K562 (cell line): ENCODE measurements at regions not wholly inside any gene's neighbourhood (a gene's known extent, or its start where the extent isn't known, plus 50 kb on each side); places are given as distances from the start of the nearest gene placed in this dataset.

Source experiments
- ATAC-seq: fragments of 200-7000 bp; cut with Tn5 transposase; 3 replicates; pipeline ENCODE4 v1.9.1; 2020; ENCODE audit warnings: moderate library complexity
- BruUV-seq: library from RNA; stranded (reverse); fragments of 400-500 nt; replicated peaks from 2 replicates; lab custom pipeline; 2021; lab: Mats Ljungman, UMichigan
- CTCF ChIA-PET: fragments of 300-600 bp; formaldehyde crosslinking; extraction: SDS; loops from one replicate; lab custom pipeline; 2021; ENCODE audit warnings: low intra/inter-chr PET ratio; lab: Yijun Ruan, JAX
- POLR2A ChIA-PET: fragments of 300-600, 350-650 bp; sonication (Branson Sonifier 250); formaldehyde crosslinking; extraction: SDS; loops from one replicate; lab custom pipeline; 2021; ENCODE audit warnings: antibody characterized with exemption, inconsistent platforms; lab: Yijun Ruan, JAX
- DNase-seq, 4 experiments: peaks; one replicate each; pipeline versions ENCODE4 v3.0.0 to v3.0.0-alpha.2; 2011 to 2018; ENCODE audit warnings: low spot score in 3 of 4, mixed read lengths in 3 of 4; ENCODE audit errors: extremely low read depth in 1 of 4
- FAIRE-seq: peaks from 2 replicates; lab custom pipeline; 2011; peaks lifted over from hg19 to GRCh38; lab: Jason Lieb, UNC
- H2AFZ ChIP-seq: 2 replicates; pipeline ENCODE4 v1.6.0; 2011; ENCODE audit warnings: low read depth, low read length, control low read depth, inconsistent platforms
- H3K27ac ChIP-seq: fragments of 200-600 bp; 3 replicates; pipeline ENCODE4 v1.8.0; 2011; ENCODE audit warnings: low read depth, mild to moderate bottlenecking, control low read depth, inconsistent platforms, low read length, moderate library complexity, mixed read lengths; ENCODE audit errors: extremely low read depth
- H3K27me3 ChIP-seq, 2 experiments: fragments of 300-600 bp in 1 of 2; 2 replicates in 1 of 2; 3 replicates in 1 of 2; pipeline versions ENCODE4 v1.6.0 to v1.8.0; 2011; ENCODE audit warnings: inconsistent platforms in 2 of 2, low read length in 2 of 2, mild to moderate bottlenecking in 1 of 2, mixed read lengths in 1 of 2, moderate library complexity in 1 of 2; ENCODE audit not compliant: control insufficient read depth in 2 of 2, insufficient read depth in 2 of 2
- H3K36me3 ChIP-seq: fragments of 300-600 bp; 3 replicates; pipeline ENCODE4 v1.8.0; 2011; ENCODE audit warnings: mild to moderate bottlenecking, low read length, inconsistent platforms; ENCODE audit not compliant: control insufficient read depth, insufficient read depth
- H3K4me1 ChIP-seq, 2 experiments: fragments of 200-600 bp in 1 of 2; replicated peaks in 1 of 2; 2 replicates in 1 of 2; 3 replicates in 1 of 2; pipeline versions ENCODE4 v1.5.1 to v1.8.0; 2011; ENCODE audit warnings: inconsistent platforms in 2 of 2, low read length in 2 of 2, mild to moderate bottlenecking in 1 of 2, mixed read lengths in 1 of 2, moderate library complexity in 1 of 2; ENCODE audit not compliant: control insufficient read depth in 2 of 2, insufficient read depth in 2 of 2
- H3K4me2 ChIP-seq: 2 replicates; pipeline ENCODE4 v1.6.1; 2011; ENCODE audit warnings: low read length, control low read depth, inconsistent platforms, mixed read lengths; ENCODE audit not compliant: insufficient read depth
- H3K4me3 ChIP-seq: fragments of 200-600 bp; sonication (generic), shearing (Covaris generic); 2 replicates; pipeline ENCODE4 v1.5.1; 2016; ENCODE audit warnings: control low read depth, inconsistent platforms
- H3K79me2 ChIP-seq: fragments of 200-600 bp; 3 replicates; pipeline ENCODE4 v1.8.0; 2011; ENCODE audit warnings: low read length, inconsistent platforms; ENCODE audit not compliant: control insufficient read depth, insufficient read depth
- H3K9ac ChIP-seq, 2 experiments: 2 replicates each; pipeline versions ENCODE4 v1.6.0 to v1.6.1; 2011; ENCODE audit warnings: low read depth in 2 of 2, low read length in 2 of 2, control low read depth in 1 of 2, inconsistent platforms in 1 of 2, mild to moderate bottlenecking in 1 of 2, mixed read lengths in 1 of 2; ENCODE audit not compliant: insufficient read depth in 1 of 2
- H3K9me1 ChIP-seq: one replicate; pipeline ENCODE4 v1.6.0; 2011; ENCODE audit warnings: inconsistent platforms, mild to moderate bottlenecking, low read length, moderate library complexity; ENCODE audit not compliant: control insufficient read depth, insufficient read depth
- H3K9me3 ChIP-seq: replicated peaks from 2 replicates; pipeline ENCODE4 v1.5.1; 2011; ENCODE audit warnings: low read depth, low read length, inconsistent platforms; ENCODE audit not compliant: control insufficient read depth, insufficient read depth
- H4K20me1 ChIP-seq: replicated peaks from 2 replicates; pipeline ENCODE4 v1.6.1; 2011; ENCODE audit warnings: low read length, inconsistent platforms, mixed read lengths; ENCODE audit not compliant: control insufficient read depth, insufficient read depth
- ARNT ChIP-seq, 2 experiments: fragments of 450-650 bp; IDR thresholded peaks; 2 replicates each; pipeline ENCODE4 v1.6.1; 2016; ENCODE audit warnings: mild to moderate bottlenecking in 1 of 2
- ETV5 ChIP-seq: sonication (generic); formaldehyde crosslinking; IDR thresholded peaks from 2 replicates; pipeline ENCODE4 v1.4.0; 2020; ENCODE audit warnings: low read depth, mild to moderate bottlenecking, missing genetic modification reagents
- KDM5B ChIP-seq: fragments of 200-600 bp; sonication (generic); IDR thresholded peaks from 2 replicates; pipeline ENCODE4 v1.6.1; 2012; ENCODE audit warnings: low read depth, mild to moderate bottlenecking, moderate library complexity, low read length, control low read depth, inconsistent platforms; ENCODE audit not compliant: insufficient replicate concordance
- MYBL2 ChIP-seq, 2 experiments: fragments of 450-650 bp in 1 of 2; sonication (generic) in 1 of 2; formaldehyde crosslinking in 1 of 2; IDR thresholded peaks; 2 replicates each; pipeline versions ENCODE4 v1.6.1 to v1.8.1; 2017 to 2022; ENCODE audit warnings: borderline replicate concordance in 1 of 2, inconsistent platforms in 1 of 2, low read depth in 1 of 2, mild to moderate bottlenecking in 1 of 2, missing genetic modification reagents in 1 of 2, moderate library complexity in 1 of 2
- ZNF583 ChIP-seq: fragments of 250-450 bp; sonication (Bioruptor Pico); IDR thresholded peaks from 2 replicates; pipeline ENCODE4 v1.4.0; 2020
- WGBS: fragments of 100-300 bp; shearing (Covaris generic); methylation state at CpG from one replicate; pipeline ENCODE4 v1.1.6; 2016; ENCODE audit warnings: low coverage, mixed read lengths; ENCODE audit not compliant: insufficient coverage; ENCODE audit errors: missing lambda C conversion rate; 5-methylcytosine and 5-hydroxymethylcytosine counted together
- in situ Hi-C: fragments of 300-500 bp; cut with MboI; formaldehyde crosslinking; loops from 4 replicates; pipeline ENCODE4 v1.15.0; 2018; ENCODE audit warnings: inconsistent platforms, mixed read lengths
- intact Hi-C: fragments of 100-400 bp; cut with micrococcal nuclease; formaldehyde crosslinking; loops from 2 replicates; pipeline ENCODE4 v1.14.2; 2022
- TF ChIP-seq, protein P1 (sequence below): fragments of 450-650 bp; IDR thresholded peaks from 2 replicates; pipeline ENCODE4 v1.6.1; 2017; ENCODE audit warnings: antibody characterized with exemption

DNA sequence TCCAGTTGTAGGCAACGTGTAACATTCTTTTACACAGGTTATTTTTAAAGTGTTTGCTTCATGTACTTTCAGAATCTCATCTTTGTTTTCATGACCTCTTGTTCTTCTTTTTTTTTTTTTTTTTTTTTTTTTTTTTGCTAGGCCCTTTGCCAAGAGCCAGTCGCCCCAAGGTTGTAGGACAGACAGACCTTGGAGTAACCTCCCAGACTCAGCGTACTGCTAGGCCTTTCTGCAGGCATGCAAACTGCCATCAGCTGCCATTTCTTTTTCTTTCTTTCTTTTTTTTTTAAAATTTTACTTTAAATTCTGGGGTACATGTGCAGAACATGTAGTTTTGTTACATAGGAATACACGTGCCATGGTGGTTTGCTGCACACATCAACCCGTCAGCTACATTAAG, 452.3 kb upstream of the MDGA2 start (continued):
- no peak for TF ChIP-seq ZNF583 (CRISPR knock-in tag)
- no peak for TF ChIP-seq ETV5 (CRISPR knock-in tag)
- TF ChIP-seq MYBL2 (IDR thresholded peaks at IDR 0.05; ENCODE audit: low read depth) = no peak
- TF ChIP-seq MYBL2 (CRISPR knock-in tag; IDR thresholded peaks at IDR 0.05; ENCODE audit: borderline replicate concordance) = no peak

DNA sequence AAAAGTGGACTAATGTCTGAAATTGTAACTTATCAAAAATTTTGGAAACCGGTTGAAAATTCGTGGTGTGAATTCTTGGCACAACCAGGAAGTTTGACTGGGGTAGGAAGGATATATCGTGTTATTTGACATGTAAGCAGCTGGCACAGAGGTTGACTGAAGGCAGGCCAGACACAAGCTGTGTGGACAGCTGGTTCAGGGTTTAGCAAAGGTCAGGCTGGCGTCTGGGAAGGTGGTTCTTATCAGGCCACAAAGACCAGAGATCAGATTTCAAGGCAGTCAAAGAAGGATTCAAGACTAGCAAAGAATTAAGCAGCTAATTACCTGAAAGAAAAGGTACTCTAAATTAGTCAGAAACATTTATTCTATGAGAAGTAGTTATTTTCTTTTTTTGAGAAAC, 450.2 kb upstream of the MDGA2 start:
- in situ Hi-C loops (no loop called here), intact Hi-C loops (no loop called here)
- no peak overlapping the region for H3K27ac ChIP-seq
- no peak overlapping the region for H3K4me2 ChIP-seq
- no peak overlapping the region for H3K9ac ChIP-seq
- DNase-seq = no peak
- ChIA-PET CTCF (no interaction called here), POLR2A (no interaction called here)
- H3K4me1 ChIP-seq = no peaks in the 10 kb centered on the region
- BruUV-seq = no TSS peak
- no peaks in the 10 kb centered on the region for H3K79me2 ChIP-seq
- ATAC-seq = no peak
- no peak overlapping the region for H2AFZ ChIP-seq
- TF ChIP-seq, protein P1, sequence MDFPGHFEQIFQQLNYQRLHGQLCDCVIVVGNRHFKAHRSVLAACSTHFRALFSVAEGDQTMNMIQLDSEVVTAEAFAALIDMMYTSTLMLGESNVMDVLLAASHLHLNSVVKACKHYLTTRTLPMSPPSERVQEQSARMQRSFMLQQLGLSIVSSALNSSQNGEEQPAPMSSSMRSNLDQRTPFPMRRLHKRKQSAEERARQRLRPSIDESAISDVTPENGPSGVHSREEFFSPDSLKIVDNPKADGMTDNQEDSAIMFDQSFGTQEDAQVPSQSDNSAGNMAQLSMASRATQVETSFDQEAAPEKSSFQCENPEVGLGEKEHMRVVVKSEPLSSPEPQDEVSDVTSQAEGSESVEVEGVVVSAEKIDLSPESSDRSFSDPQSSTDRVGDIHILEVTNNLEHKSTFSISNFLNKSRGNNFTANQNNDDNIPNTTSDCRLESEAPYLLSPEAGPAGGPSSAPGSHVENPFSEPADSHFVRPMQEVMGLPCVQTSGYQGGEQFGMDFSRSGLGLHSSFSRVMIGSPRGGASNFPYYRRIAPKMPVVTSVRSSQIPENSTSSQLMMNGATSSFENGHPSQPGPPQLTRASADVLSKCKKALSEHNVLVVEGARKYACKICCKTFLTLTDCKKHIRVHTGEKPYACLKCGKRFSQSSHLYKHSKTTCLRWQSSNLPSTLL = no peak
- TF ChIP-seq ARNT (IDR thresholded peaks at IDR 0.05) = no peak
- no peak for TF ChIP-seq KDM5B
- TF ChIP-seq, all 486 proteins: peak for 0
- H4K20me1 ChIP-seq = no peaks in the 10 kb centered on the region
- no peaks in the 10 kb centered on the region for H3K36me3 ChIP-seq
- H3K9me3 ChIP-seq = no peaks in the 10 kb centered on the region
- H3K4me3 ChIP-seq = no peak overlapping the region
- H3K9me1 ChIP-seq = no peaks in the 10 kb centered on the region
- WGBS = 0% methylated on average over 4 of the region's 4 CpGs
- no peaks in the 10 kb centered on the region for H3K27me3 ChIP-seq
- FAIRE-seq = no peak
